ENCODE measurements at regions not wholly inside any gene's neighbourhood (a gene's known extent, or its start where the extent isn't known, plus 50 kb on each side); places are given as distances from the start of the nearest gene placed in this dataset.

- TF ChIP-seq POLR2AphosphoS5 (IDR thresholded peaks at IDR 0.05; ENCODE audit: low read depth, low read length) (no peak), POLR2A (IDR thresholded peaks at IDR 0.05; ENCODE audit: low read depth, low read length) (no peak)
These were observed 1392.9 kb downstream of the BRINP3 start for GRCh38 chr1:189084811-189085210.

Measured in GM12892 (cell line).